Omental fat pad (tissue), 3 donors: ENCODE measurements at regions not wholly inside any gene's neighbourhood (a gene's known extent, or its start where the extent isn't known, plus 50 kb on each side); places are given as distances from the start of the nearest gene placed in this dataset.

Experiments
- ATAC-seq: fragments of 150-250 bp; one replicate; pipeline ENCODE4 v1.9.1; 2016; ENCODE audit warnings: mild to moderate bottlenecking, moderate library complexity; ENCODE audit not compliant: low FRiP score
- DNase-seq: peaks from one replicate; pipeline ENCODE4 v3.0.0-alpha.2; 2019; ENCODE audit warnings: low spot score
- TF ChIP-seq, protein P1 (sequence below), 3 donors: fragments of 450-650 bp; IDR thresholded peaks; one replicate each; pipeline ENCODE4 v1.5.1; 2016 to 2017; ENCODE audit warnings: antibody characterized with exemption in 3 of 3, mild to moderate bottlenecking in 3 of 3, moderate library complexity in 2 of 3

- ATAC-seq = no peak
- no peak for DNase-seq
- TF ChIP-seq, protein P1, sequence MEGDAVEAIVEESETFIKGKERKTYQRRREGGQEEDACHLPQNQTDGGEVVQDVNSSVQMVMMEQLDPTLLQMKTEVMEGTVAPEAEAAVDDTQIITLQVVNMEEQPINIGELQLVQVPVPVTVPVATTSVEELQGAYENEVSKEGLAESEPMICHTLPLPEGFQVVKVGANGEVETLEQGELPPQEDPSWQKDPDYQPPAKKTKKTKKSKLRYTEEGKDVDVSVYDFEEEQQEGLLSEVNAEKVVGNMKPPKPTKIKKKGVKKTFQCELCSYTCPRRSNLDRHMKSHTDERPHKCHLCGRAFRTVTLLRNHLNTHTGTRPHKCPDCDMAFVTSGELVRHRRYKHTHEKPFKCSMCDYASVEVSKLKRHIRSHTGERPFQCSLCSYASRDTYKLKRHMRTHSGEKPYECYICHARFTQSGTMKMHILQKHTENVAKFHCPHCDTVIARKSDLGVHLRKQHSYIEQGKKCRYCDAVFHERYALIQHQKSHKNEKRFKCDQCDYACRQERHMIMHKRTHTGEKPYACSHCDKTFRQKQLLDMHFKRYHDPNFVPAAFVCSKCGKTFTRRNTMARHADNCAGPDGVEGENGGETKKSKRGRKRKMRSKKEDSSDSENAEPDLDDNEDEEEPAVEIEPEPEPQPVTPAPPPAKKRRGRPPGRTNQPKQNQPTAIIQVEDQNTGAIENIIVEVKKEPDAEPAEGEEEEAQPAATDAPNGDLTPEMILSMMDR (IDR thresholded peaks at IDR 0.05) = no peak
Observed at GRCh38 chr10:30756151-30756550, 126.6 kb upstream of the LYZL2 start.

DNA sequence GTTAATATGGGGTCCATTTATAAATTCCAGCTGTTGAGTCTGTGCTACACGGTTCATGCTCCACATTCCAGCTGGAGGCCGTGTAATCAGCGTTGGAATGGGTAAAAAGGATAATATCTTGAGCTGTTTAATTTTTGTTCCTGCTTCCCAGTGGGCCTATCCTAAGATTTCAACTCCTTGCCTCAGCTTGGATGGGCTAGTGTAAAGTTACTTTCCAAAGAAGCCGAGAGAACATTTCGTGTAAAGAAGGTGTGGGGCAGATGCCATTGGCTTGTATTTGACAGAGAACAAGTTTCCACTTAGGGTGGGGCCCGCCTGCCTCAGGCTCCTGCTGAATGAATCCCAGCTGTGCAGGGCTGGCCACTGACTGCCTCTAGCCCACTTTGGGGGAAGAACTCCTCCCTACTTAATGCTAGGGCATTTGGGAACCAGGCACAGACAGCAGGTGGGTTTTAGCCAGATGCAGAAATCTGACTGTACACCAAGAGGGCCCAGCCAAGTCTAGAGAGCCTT, 125.9 kb upstream of the LYZL2 start:
- TF ChIP-seq, protein P1 (IDR thresholded peaks at IDR 0.05) = no peak
- DNase-seq = no peak
- ATAC-seq = no peak

- ATAC-seq (no peak), DNase-seq (no peak)
- TF ChIP-seq, protein P1 (IDR thresholded peaks at IDR 0.05) = no peak
Observed at GRCh38 chr10:30752481-30752881, 122.9 kb upstream of the LYZL2 start.

DNA sequence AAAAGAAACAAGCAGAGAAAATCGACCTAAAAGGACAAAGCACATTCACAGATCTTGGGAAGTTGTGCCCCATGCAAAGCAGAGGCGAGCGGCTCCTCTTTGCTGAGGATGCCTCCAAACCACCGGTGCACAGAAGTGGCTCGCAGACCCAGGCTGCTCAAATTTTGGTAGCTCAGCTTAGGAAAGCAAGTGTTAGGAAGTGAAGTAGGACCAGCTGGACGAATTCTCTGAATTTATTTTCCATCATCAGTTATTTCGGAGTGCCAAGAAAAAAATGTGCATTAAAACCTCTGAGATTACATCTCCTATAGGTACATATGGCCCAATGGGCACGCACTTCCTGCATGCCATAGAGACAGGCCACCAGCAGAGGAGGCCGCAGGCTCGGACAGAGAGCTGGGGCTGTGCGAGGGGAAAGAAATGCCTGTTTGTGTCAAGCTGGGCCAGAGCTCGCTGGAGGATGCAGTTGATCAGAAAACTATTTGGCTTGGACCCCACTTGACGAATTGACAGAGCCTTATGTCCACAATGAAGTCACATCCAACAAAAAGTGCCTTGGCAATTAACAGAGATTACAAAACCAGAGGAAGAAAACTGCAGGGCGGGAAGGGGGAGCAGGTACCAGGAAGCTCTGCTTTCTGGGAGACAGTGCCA, 122.3 kb upstream of the LYZL2 start:
- ATAC-seq (no peak), DNase-seq (no peak)
- TF ChIP-seq, protein P1 (IDR thresholded peaks at IDR 0.05) = no peak

GRCh38 chr10:30750971-30751677, 121.6 kb upstream of the LYZL2 start:
- DNase-seq (no peak), ATAC-seq (no peak)
- TF ChIP-seq, protein P1 (IDR thresholded peaks at IDR 0.05) = no peak

GRCh38 chr10:30749385-30749784, 119.8 kb upstream of the LYZL2 start:
- TF ChIP-seq, protein P1 (IDR thresholded peaks at IDR 0.05) = no peak
- ATAC-seq = no peak
- DNase-seq = no peak
